ENCODE measurements at regions not wholly inside any gene's neighbourhood (a gene's known extent, or its start where the extent isn't known, plus 50 kb on each side); places are given as distances from the start of the nearest gene placed in this dataset.

DNA sequence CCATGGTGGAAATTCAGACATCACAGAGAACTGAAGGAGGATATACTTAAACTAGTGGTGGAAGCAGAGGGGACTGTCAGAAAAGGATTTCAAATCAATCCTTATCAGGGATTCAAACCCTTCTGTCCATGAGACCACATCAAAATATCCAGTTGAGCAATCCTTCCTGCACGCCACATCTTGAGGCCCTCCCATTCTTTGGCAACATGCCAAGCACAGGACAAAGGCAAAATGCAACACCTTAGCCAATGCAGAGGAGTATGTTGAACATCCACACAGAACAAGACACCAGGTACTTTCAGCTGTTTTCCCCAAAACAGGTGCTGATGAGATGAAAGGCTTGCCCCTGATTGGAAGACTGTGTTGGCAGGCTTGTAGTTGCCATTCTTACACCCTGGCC, 81.8 kb upstream of the PLXNA2 start:
- no peak for TF ChIP-seq POLR2AphosphoS5 (IDR thresholded peaks at IDR 0.05; ENCODE audit: low read depth, low read length)
- no peak for TF ChIP-seq POLR2A (IDR thresholded peaks at IDR 0.05; ENCODE audit: low read depth, low read length)
- TF ChIP-seq TAF1 (IDR thresholded peaks at IDR 0.05; ENCODE audit: borderline replicate concordance, low read depth, low read length) = no peak

Data from GM12892 (cell line).